K562 (cell line): ENCODE measurements at regions not wholly inside any gene's neighbourhood (a gene's known extent, or its start where the extent isn't known, plus 50 kb on each side); places are given as distances from the start of the nearest gene placed in this dataset.

Experiments
- ATAC-seq: fragments of 200-7000 bp; cut with Tn5 transposase; 3 replicates; pipeline ENCODE4 v1.9.1; 2020; ENCODE audit warnings: moderate library complexity
- BruUV-seq: library from RNA; stranded (reverse); fragments of 400-500 nt; replicated peaks from 2 replicates; lab custom pipeline; 2021; lab: Mats Ljungman, UMichigan
- CTCF ChIA-PET: fragments of 300-600 bp; formaldehyde crosslinking; extraction: SDS; loops from one replicate; lab custom pipeline; 2021; ENCODE audit warnings: low intra/inter-chr PET ratio; lab: Yijun Ruan, JAX
- POLR2A ChIA-PET: fragments of 300-600, 350-650 bp; sonication (Branson Sonifier 250); formaldehyde crosslinking; extraction: SDS; loops from one replicate; lab custom pipeline; 2021; ENCODE audit warnings: antibody characterized with exemption, inconsistent platforms; lab: Yijun Ruan, JAX
- DNase-seq, 4 experiments: peaks; one replicate each; pipeline versions ENCODE4 v3.0.0 to v3.0.0-alpha.2; 2011 to 2018; ENCODE audit warnings: low spot score in 3 of 4, mixed read lengths in 3 of 4; ENCODE audit errors: extremely low read depth in 1 of 4
- FAIRE-seq: peaks from 2 replicates; lab custom pipeline; 2011; peaks lifted over from hg19 to GRCh38; lab: Jason Lieb, UNC
- H2AFZ ChIP-seq: 2 replicates; pipeline ENCODE4 v1.6.0; 2011; ENCODE audit warnings: low read depth, low read length, control low read depth, inconsistent platforms
- H3K27ac ChIP-seq: fragments of 200-600 bp; 3 replicates; pipeline ENCODE4 v1.8.0; 2011; ENCODE audit warnings: low read depth, mild to moderate bottlenecking, control low read depth, inconsistent platforms, low read length, moderate library complexity, mixed read lengths; ENCODE audit errors: extremely low read depth
- H3K27me3 ChIP-seq, 2 experiments: fragments of 300-600 bp in 1 of 2; 2 replicates in 1 of 2; 3 replicates in 1 of 2; pipeline versions ENCODE4 v1.6.0 to v1.8.0; 2011; ENCODE audit warnings: inconsistent platforms in 2 of 2, low read length in 2 of 2, mild to moderate bottlenecking in 1 of 2, mixed read lengths in 1 of 2, moderate library complexity in 1 of 2; ENCODE audit not compliant: control insufficient read depth in 2 of 2, insufficient read depth in 2 of 2
- H3K36me3 ChIP-seq: fragments of 300-600 bp; 3 replicates; pipeline ENCODE4 v1.8.0; 2011; ENCODE audit warnings: mild to moderate bottlenecking, low read length, inconsistent platforms; ENCODE audit not compliant: control insufficient read depth, insufficient read depth
- H3K4me1 ChIP-seq, 2 experiments: fragments of 200-600 bp in 1 of 2; replicated peaks in 1 of 2; 2 replicates in 1 of 2; 3 replicates in 1 of 2; pipeline versions ENCODE4 v1.5.1 to v1.8.0; 2011; ENCODE audit warnings: inconsistent platforms in 2 of 2, low read length in 2 of 2, mild to moderate bottlenecking in 1 of 2, mixed read lengths in 1 of 2, moderate library complexity in 1 of 2; ENCODE audit not compliant: control insufficient read depth in 2 of 2, insufficient read depth in 2 of 2
- H3K4me2 ChIP-seq: 2 replicates; pipeline ENCODE4 v1.6.1; 2011; ENCODE audit warnings: low read length, control low read depth, inconsistent platforms, mixed read lengths; ENCODE audit not compliant: insufficient read depth
- H3K4me3 ChIP-seq: fragments of 200-600 bp; sonication (generic), shearing (Covaris generic); 2 replicates; pipeline ENCODE4 v1.5.1; 2016; ENCODE audit warnings: control low read depth, inconsistent platforms
- H3K79me2 ChIP-seq: fragments of 200-600 bp; 3 replicates; pipeline ENCODE4 v1.8.0; 2011; ENCODE audit warnings: low read length, inconsistent platforms; ENCODE audit not compliant: control insufficient read depth, insufficient read depth
- H3K9ac ChIP-seq, 2 experiments: 2 replicates each; pipeline versions ENCODE4 v1.6.0 to v1.6.1; 2011; ENCODE audit warnings: low read depth in 2 of 2, low read length in 2 of 2, control low read depth in 1 of 2, inconsistent platforms in 1 of 2, mild to moderate bottlenecking in 1 of 2, mixed read lengths in 1 of 2; ENCODE audit not compliant: insufficient read depth in 1 of 2
- H3K9me1 ChIP-seq: one replicate; pipeline ENCODE4 v1.6.0; 2011; ENCODE audit warnings: inconsistent platforms, mild to moderate bottlenecking, low read length, moderate library complexity; ENCODE audit not compliant: control insufficient read depth, insufficient read depth
- H3K9me3 ChIP-seq: replicated peaks from 2 replicates; pipeline ENCODE4 v1.5.1; 2011; ENCODE audit warnings: low read depth, low read length, inconsistent platforms; ENCODE audit not compliant: control insufficient read depth, insufficient read depth
- H4K20me1 ChIP-seq: replicated peaks from 2 replicates; pipeline ENCODE4 v1.6.1; 2011; ENCODE audit warnings: low read length, inconsistent platforms, mixed read lengths; ENCODE audit not compliant: control insufficient read depth, insufficient read depth
- ADNP ChIP-seq: fragments of 200-800 bp; sonication (Bioruptor generic); IDR thresholded peaks from 2 replicates; pipeline ENCODE4 v1.6.1; 2016; ENCODE audit warnings: missing genetic modification characterization, missing compliant biosample characterization
- ATF7 ChIP-seq: fragments of 450-650 bp; IDR thresholded peaks from 2 replicates; pipeline ENCODE4 v1.7.1; 2014; ENCODE audit warnings: mild to moderate bottlenecking, moderate library complexity
- BRD4 ChIP-seq: fragments of 200-600 bp; sonication (generic); IDR thresholded peaks from 2 replicates; pipeline ENCODE4 v1.6.1; 2017; ENCODE audit warnings: inconsistent platforms
- DIDO1 ChIP-seq: fragments of 450-650 bp; IDR thresholded peaks from 2 replicates; pipeline ENCODE4 v1.6.1; 2016; ENCODE audit warnings: low read depth, missing biosample characterization, missing genetic modification characterization
- ELF2 ChIP-seq: fragments of 250-450 bp; sonication (Bioruptor Pico); IDR thresholded peaks from 2 replicates; pipeline ENCODE4 v1.5.0; 2021; ENCODE audit warnings: mild to moderate bottlenecking
- HINFP ChIP-seq: fragments of 450-650 bp; conservative IDR thresholded peaks from 2 replicates; pipeline ENCODE4 v1.6.1; 2016; ENCODE audit warnings: missing genetic modification characterization, low read depth, mild to moderate bottlenecking, control low read depth, missing compliant biosample characterization
- HOXB6 ChIP-seq: fragments of 250-450 bp; sonication (Bioruptor Pico); IDR thresholded peaks from 2 replicates; pipeline ENCODE4 v1.5.1; 2022; ENCODE audit warnings: mild to moderate bottlenecking, borderline replicate concordance
- KDM4B ChIP-seq, 2 experiments: fragments of 450-650 bp in 1 of 2; sonication (generic) in 1 of 2; IDR thresholded peaks; 2 replicates each; pipeline ENCODE4 v1.6.1; 2016 to 2017; ENCODE audit warnings: borderline replicate concordance in 2 of 2, antibody characterized with exemption in 1 of 2, low read depth in 1 of 2, mild to moderate bottlenecking in 1 of 2
- MECOM ChIP-seq: fragments of 250-450 bp; sonication (Bioruptor Pico); IDR thresholded peaks from 2 replicates; pipeline ENCODE4 v1.8.0; 2022; ENCODE audit warnings: inconsistent platforms
- NBN ChIP-seq: fragments of 450-650 bp; IDR thresholded peaks from 2 replicates; pipeline ENCODE4 v1.6.1; 2016; ENCODE audit warnings: low read depth, mild to moderate bottlenecking
- NFATC3 ChIP-seq: fragments of 450-650 bp; IDR thresholded peaks from 2 replicates; pipeline ENCODE4 v1.6.1; 2017; ENCODE audit warnings: mild to moderate bottlenecking
- PPARD ChIP-seq: fragments of 250-450 bp; sonication (Bioruptor Pico); IDR thresholded peaks from 2 replicates; pipeline ENCODE4 v1.8.0; 2022; ENCODE audit warnings: inconsistent platforms, mild to moderate bottlenecking, moderate library complexity
- RBM15 ChIP-seq: fragments of 200-400 bp; formaldehyde crosslinking; IDR thresholded peaks from 2 replicates; pipeline ENCODE4 v1.6.1; 2018; ENCODE audit warnings: mild to moderate bottlenecking, low read length, moderate library complexity; ENCODE audit not compliant: insufficient read depth
- TFAM ChIP-seq: fragments of 250-450 bp; sonication (Bioruptor Pico); conservative IDR thresholded peaks from 2 replicates; pipeline ENCODE4 v1.5.0; 2021; ENCODE audit warnings: mild to moderate bottlenecking, moderate library complexity
- ZBTB12 ChIP-seq: fragments of 250-450 bp; sonication (Bioruptor Pico); IDR thresholded peaks from 2 replicates; pipeline ENCODE4 v1.4.0; 2020
- ZNF253 ChIP-seq: fragments of 250-450 bp; sonication (Bioruptor Pico); conservative IDR thresholded peaks from 2 replicates; pipeline ENCODE4 v1.6.1; 2021; ENCODE audit warnings: mild to moderate bottlenecking
- ZNF436 ChIP-seq: fragments of 250-450, 450-650 bp; sonication (Bioruptor Pico); formaldehyde crosslinking; IDR thresholded peaks from 2 replicates; pipeline ENCODE4 v1.7.0; 2020; ENCODE audit warnings: mild to moderate bottlenecking
- ZNF449 ChIP-seq: fragments of 250-450 bp; sonication (Bioruptor Pico); IDR thresholded peaks from 2 replicates; pipeline ENCODE4 v1.8.0; 2022; ENCODE audit warnings: moderate library complexity, mild to moderate bottlenecking, inconsistent platforms
- ZNF589 ChIP-seq: fragments of 200-800 bp; sonication (Bioruptor generic); IDR thresholded peaks from 2 replicates; pipeline ENCODE4 v1.6.1; 2016; ENCODE audit warnings: low read depth, missing genetic modification characterization, missing compliant biosample characterization
- ZNF644 ChIP-seq: fragments of 200-800 bp; sonication (Bioruptor generic); IDR thresholded peaks from 2 replicates; pipeline ENCODE4 v1.6.1; 2016; ENCODE audit warnings: low read depth, missing genetic modification characterization, missing compliant biosample characterization
- WGBS: fragments of 100-300 bp; shearing (Covaris generic); methylation state at CpG from one replicate; pipeline ENCODE4 v1.1.6; 2016; ENCODE audit warnings: low coverage, mixed read lengths; ENCODE audit not compliant: insufficient coverage; ENCODE audit errors: missing lambda C conversion rate; 5-methylcytosine and 5-hydroxymethylcytosine counted together
- in situ Hi-C: fragments of 300-500 bp; cut with MboI; formaldehyde crosslinking; loops from 4 replicates; pipeline ENCODE4 v1.15.0; 2018; ENCODE audit warnings: inconsistent platforms, mixed read lengths
- intact Hi-C: fragments of 100-400 bp; cut with micrococcal nuclease; formaldehyde crosslinking; loops from 2 replicates; pipeline ENCODE4 v1.14.2; 2022

- TF ChIP-seq ZNF644 (tag) (no peak), HOXB6 (CRISPR knock-in tag) (no peak), ZNF436 (CRISPR knock-in tag) (no peak), NFATC3 (no peak), BRD4 (no peak), ZNF589 (CRISPR knock-in tag) (no peak), PPARD (CRISPR knock-in tag) (no peak)
These were observed 1561.7 kb upstream of the SLC39A10 start (continued) for GRCh38 chr2:194095359-194095758.

GRCh38 chr2:194090251-194090905 lies 1566.6 kb upstream of the SLC39A10 start:
- Histone ChIP-seq H3K9me3 (no peaks in the 10 kb centered on the region), H3K36me3 (no peaks in the 10 kb centered on the region), H3K27me3 (no peaks in the 10 kb centered on the region), H3K4me3 (no peak overlapping the region), H3K9ac (no peak overlapping the region), H3K27ac (no peak overlapping the region), H2AFZ (no peak overlapping the region), H4K20me1 (no peaks in the 10 kb centered on the region), H3K9me1 (no peaks in the 10 kb centered on the region), H3K4me1 (no peaks in the 10 kb centered on the region), H3K79me2 (no peaks in the 10 kb centered on the region), H3K4me2 (no peak overlapping the region)
- BruUV-seq, result no TSS peak
- intact Hi-C loops (no loop called here), in situ Hi-C loops (no loop called here)
- FAIRE-seq (no peak), ATAC-seq (no peak), DNase-seq (no peak)
- POLR2A ChIA-PET, result no interaction called here
- WGBS, result 4% methylated on average over 13 of the region's 32 CpGs
- CTCF ChIA-PET, result no interaction called here
- no peak for TF ChIP-seq ZNF449 (CRISPR knock-in tag)
- no peak for TF ChIP-seq ZBTB12 (CRISPR knock-in tag)
- TF ChIP-seq RBM15, result no peak
- TF ChIP-seq KDM4B (IDR thresholded peaks at IDR 0.05; ENCODE audit: borderline replicate concordance in 2 of 2, low read depth in 1 of 2), result no peak
- no peak for TF ChIP-seq TFAM (CRISPR knock-in tag)
- no peak for TF ChIP-seq HINFP (tag)
- no peak for TF ChIP-seq ADNP (tag)
- no peak for TF ChIP-seq NBN
- no peak for TF ChIP-seq DIDO1 (tag)
- TF ChIP-seq ELF2 (CRISPR knock-in tag), result no peak
- no peak for TF ChIP-seq ZNF253 (CRISPR knock-in tag)
- no peak for TF ChIP-seq MECOM
- TF ChIP-seq ATF7, result no peak
